ENCODE measurements at regions not wholly inside any gene's neighbourhood (a gene's known extent, or its start where the extent isn't known, plus 50 kb on each side); places are given as distances from the start of the nearest gene placed in this dataset.

GRCh38 chr12:19869413-19869812 lies 430.1 kb downstream of the AEBP2 start:
- no peak overlapping the region for H3K4me2 ChIP-seq (replicated peaks; ENCODE audit: extremely low read depth, low read length, poor library complexity, severe bottlenecking)
- no peak overlapping the region for H2AFZ ChIP-seq (ENCODE audit: insufficient read depth, low read depth, low read length, poor library complexity, severe bottlenecking)
- Mint-ChIP-seq H3K36me3 (no peaks in the 10 kb centered on the region), H3K27ac (no peak overlapping the region), H3K27me3 (ENCODE audit: low read depth in 3 of 3) (no peaks in the 10 kb centered on the region), H3K4me3 (no peak overlapping the region), H3K9me3 (peaks cover 0 to 6% (median 0%) of the 10 kb centered on the region in 7 donors), H3K4me1 (no peaks in the 10 kb centered on the region)
- H4K20me1 ChIP-seq (ENCODE audit: insufficient read depth, low read length): no peaks in the 10 kb centered on the region
- intact Hi-C loops (cut with micrococcal nuclease): no loop called here
- H3K36me3 ChIP-seq (replicated peaks in 1 of 2; ENCODE audit: control insufficient read depth in 1 of 2, insufficient read depth in 2 of 2, low read length in 2 of 2): no peaks in the 10 kb centered on the region
- H3K27ac ChIP-seq (ENCODE audit: low read depth in 1 of 2, low read length in 2 of 2): no peak overlapping the region
- H3K79me2 ChIP-seq (ENCODE audit: insufficient read depth, low read length): no peaks in the 10 kb centered on the region
- H3K27me3 ChIP-seq (ENCODE audit: control insufficient read depth in 2 of 2, insufficient read depth in 2 of 2, low read length in 2 of 2): no peaks in the 10 kb centered on the region
- H3K4me3 ChIP-seq (replicated peaks in 1 of 3; ENCODE audit: low read depth in 2 of 3, low read length in 3 of 3): no peak overlapping the region
- H3K9me3 ChIP-seq (replicated peaks in 1 of 2; ENCODE audit: control insufficient read depth in 1 of 2, insufficient read depth in 1 of 2, low read length in 2 of 2): no peaks in the 10 kb centered on the region
- H3K4me1 ChIP-seq (ENCODE audit: control insufficient read depth in 1 of 2, insufficient read depth in 2 of 2, low read length in 2 of 2): no peaks in the 10 kb centered on the region
- no peak for TF ChIP-seq CTCF (IDR thresholded peaks at IDR 0.05)
- WGBS (ENCODE audit: insufficient coverage): 92% methylated on average over 2 of the region's 5 CpGs
- DNase-seq: no peak
- no peak overlapping the region for H3K9ac ChIP-seq (ENCODE audit: insufficient read depth, low read length, poor library complexity, severe bottlenecking)

DNA sequence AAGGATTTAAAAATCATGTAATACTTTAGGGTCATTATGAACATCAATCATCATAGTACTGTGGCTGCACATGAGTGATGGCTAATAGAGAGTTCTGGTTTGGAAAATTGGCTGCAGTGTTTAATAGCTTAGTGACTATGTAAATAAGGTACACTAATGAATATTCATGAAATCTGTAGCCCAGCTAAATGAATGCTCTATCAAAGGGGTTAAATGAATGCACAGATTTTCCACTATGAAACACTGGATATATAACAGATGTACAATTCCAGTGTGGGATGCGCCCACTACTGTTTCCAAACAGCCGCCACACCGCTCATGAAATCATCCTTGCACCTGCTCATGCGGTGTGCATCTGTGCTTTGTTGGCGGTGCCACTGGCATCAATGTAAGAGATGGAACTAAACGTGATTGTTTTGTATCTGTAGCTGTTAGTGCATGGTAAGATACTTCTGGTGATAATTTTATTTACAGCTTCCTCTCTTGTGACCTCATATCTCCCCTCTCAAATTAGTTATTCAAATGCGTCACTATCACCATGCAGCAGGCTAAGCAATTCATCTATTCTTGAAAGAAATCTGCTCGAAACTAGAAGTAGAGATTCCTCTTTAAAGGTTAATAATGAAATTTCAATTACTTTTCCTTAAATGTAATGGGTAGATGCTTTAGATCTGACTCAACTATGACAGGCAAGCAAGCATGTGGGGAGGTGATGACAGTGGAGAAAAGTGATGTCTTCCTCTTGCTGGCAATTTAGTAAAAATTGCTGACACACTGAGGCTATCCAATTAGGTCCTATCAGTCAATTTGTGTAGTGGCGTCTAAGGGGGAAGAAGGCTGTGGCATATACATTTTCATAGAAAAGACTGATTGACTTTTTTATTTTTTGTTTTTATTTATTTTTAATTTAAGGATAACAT lies 433.6 kb downstream of the AEBP2 start:
- H3K4me2 ChIP-seq (replicated peaks; ENCODE audit: extremely low read depth, low read length, poor library complexity, severe bottlenecking): no peak overlapping the region
- H3K36me3 ChIP-seq (replicated peaks in 1 of 2; ENCODE audit: control insufficient read depth in 1 of 2, insufficient read depth in 2 of 2, low read length in 2 of 2): no peaks in the 10 kb centered on the region
- H2AFZ ChIP-seq (ENCODE audit: insufficient read depth, low read depth, low read length, poor library complexity, severe bottlenecking): no peak overlapping the region
- no peaks in the 10 kb centered on the region for H3K79me2 ChIP-seq (ENCODE audit: insufficient read depth, low read length)
- H3K27me3 ChIP-seq (ENCODE audit: control insufficient read depth in 2 of 2, insufficient read depth in 2 of 2, low read length in 2 of 2): no peaks in the 10 kb centered on the region
- H3K4me3 Mint-ChIP-seq: no peak overlapping the region
- H3K9me3 Mint-ChIP-seq: peaks cover 0 to 2% (median 0%) of the 10 kb centered on the region in 7 donors
- H3K4me1 ChIP-seq (ENCODE audit: control insufficient read depth in 1 of 2, insufficient read depth in 2 of 2, low read length in 2 of 2): no peaks in the 10 kb centered on the region
- H3K9me3 ChIP-seq (replicated peaks in 1 of 2; ENCODE audit: control insufficient read depth in 1 of 2, insufficient read depth in 1 of 2, low read length in 2 of 2): no peaks in the 10 kb centered on the region
- no peak overlapping the region for H3K9ac ChIP-seq (ENCODE audit: insufficient read depth, low read length, poor library complexity, severe bottlenecking)
- intact Hi-C loops (cut with micrococcal nuclease): no loop called here
- H3K4me1 Mint-ChIP-seq: no peaks in the 10 kb centered on the region
- H3K4me3 ChIP-seq (replicated peaks in 1 of 3; ENCODE audit: low read depth in 2 of 3, low read length in 3 of 3): no peak overlapping the region
- no peaks in the 10 kb centered on the region for H4K20me1 ChIP-seq (ENCODE audit: insufficient read depth, low read length)
- no peaks in the 10 kb centered on the region for H3K36me3 Mint-ChIP-seq
- no peak for DNase-seq
- H3K27me3 Mint-ChIP-seq (ENCODE audit: low read depth in 3 of 3): no peaks in the 10 kb centered on the region
- H3K27ac Mint-ChIP-seq: no peak overlapping the region
- WGBS (ENCODE audit: insufficient coverage): 100% methylated on average over 1 of the region's 9 CpGs
- H3K27ac ChIP-seq (ENCODE audit: low read depth in 1 of 2, low read length in 2 of 2): no peak overlapping the region
- no peak for TF ChIP-seq CTCF (IDR thresholded peaks at IDR 0.05)
